GM12874 (cell line): ENCODE measurements at regions not wholly inside any gene's neighbourhood (a gene's known extent, or its start where the extent isn't known, plus 50 kb on each side); places are given as distances from the start of the nearest gene placed in this dataset.

Experiments
- TF ChIP-seq, protein P1 (sequence below): IDR thresholded peaks from 2 replicates; pipeline ENCODE4 v1.5.1; 2011; ENCODE audit warnings: low read depth, mild to moderate bottlenecking, control low read depth, low read length, moderate library complexity; ENCODE audit not compliant: insufficient read depth

DNA sequence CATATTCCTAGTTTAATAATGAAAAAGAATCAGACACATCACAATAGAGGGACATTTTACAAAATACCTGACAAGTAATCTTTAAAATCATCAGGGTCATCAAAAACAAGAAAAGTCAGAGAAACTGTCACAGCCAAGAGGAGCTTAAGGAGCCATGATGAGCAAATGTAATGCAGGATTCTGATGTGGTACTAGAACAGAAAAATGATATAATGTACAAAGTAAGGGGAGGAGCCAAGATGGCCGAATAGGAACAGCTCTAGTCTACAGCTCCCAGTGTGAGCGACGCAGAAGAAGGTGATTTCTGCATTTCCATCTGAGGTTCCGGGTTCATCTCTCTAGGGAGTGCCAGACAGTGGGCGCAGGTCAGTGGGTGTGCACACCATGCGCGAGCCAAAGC lies 198.0 kb upstream of the FAT3 start:
- TF ChIP-seq, protein P1, sequence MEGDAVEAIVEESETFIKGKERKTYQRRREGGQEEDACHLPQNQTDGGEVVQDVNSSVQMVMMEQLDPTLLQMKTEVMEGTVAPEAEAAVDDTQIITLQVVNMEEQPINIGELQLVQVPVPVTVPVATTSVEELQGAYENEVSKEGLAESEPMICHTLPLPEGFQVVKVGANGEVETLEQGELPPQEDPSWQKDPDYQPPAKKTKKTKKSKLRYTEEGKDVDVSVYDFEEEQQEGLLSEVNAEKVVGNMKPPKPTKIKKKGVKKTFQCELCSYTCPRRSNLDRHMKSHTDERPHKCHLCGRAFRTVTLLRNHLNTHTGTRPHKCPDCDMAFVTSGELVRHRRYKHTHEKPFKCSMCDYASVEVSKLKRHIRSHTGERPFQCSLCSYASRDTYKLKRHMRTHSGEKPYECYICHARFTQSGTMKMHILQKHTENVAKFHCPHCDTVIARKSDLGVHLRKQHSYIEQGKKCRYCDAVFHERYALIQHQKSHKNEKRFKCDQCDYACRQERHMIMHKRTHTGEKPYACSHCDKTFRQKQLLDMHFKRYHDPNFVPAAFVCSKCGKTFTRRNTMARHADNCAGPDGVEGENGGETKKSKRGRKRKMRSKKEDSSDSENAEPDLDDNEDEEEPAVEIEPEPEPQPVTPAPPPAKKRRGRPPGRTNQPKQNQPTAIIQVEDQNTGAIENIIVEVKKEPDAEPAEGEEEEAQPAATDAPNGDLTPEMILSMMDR, result no peak

DNA sequence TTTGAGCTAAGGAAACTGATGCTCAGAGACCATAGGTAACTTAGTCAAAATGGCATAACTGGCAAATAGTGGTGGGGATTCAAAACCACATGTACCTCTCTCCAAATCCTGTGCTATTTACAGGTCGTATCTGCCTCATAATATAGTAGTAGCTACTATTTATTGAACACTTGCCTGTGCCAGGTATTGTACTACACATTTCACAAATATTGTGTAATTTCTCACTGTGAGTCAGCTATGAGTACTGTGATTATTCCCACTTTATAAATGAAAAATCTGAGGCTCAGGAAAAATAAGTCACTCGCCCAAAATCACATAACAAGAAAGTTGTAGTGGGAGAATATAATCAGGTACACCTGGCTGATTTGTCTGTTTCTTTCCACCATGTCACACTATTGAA lies 199.8 kb upstream of the FAT3 start:
- TF ChIP-seq, protein P1, result no peak

DNA sequence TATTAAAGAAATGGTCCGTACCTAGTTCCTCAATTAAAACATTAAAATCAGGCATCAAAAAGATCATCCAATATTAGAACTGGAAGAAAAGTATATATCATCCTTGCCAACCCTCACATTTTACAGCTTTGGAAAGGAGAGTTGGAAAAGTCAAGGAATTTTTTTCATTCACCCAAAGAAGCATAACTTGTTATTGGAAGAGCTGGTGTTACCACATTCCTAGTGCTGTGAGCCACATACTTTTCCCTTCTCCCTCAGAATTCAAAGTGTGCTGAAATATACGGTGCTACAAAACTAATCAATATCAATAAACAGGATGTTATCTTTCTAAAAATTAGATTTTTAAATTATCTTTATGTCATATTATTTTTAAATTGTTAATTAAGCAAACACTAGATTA lies 202.1 kb upstream of the FAT3 start:
- TF ChIP-seq, protein P1, result no peak

DNA sequence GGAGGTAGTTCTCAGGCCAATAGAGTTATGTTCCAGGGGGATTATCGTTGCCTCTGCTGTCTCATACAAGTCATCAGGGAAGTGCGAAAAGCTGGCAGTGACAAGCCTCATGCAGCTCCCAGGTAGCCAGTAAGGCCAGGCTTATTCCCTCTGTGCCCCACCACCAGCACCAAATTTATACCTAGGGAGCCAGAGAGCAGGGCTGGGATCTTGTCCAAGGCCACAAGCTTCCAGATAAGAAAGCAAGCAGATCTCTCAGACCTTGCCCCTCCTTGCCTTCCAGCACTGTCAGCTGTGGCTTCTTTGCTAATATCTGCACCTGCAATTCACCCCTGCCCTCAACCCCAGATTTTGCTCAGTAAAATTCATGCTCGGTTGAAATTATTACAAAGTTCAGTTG lies 206.3 kb upstream of the FAT3 start:
- TF ChIP-seq, protein P1, result no peak

DNA sequence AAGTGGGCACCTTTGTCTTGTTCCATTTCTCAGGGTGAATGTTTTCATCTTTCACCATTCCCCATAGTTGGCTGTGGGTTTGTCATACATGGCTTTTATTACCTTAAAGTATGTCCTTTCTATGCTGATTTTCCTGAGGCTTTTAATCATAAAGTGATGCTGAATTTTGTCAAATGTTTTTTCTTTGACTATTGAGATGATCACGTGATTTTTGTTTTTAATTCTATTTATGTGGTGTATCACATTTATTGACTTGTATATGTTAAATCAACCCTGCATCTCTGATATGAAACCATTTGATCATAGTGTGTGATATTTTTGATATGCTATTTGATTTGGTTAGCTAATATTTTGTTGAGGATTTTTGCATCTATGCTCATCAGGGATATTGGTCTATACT lies 216.4 kb upstream of the FAT3 start:
- TF ChIP-seq, protein P1, result no peak

DNA sequence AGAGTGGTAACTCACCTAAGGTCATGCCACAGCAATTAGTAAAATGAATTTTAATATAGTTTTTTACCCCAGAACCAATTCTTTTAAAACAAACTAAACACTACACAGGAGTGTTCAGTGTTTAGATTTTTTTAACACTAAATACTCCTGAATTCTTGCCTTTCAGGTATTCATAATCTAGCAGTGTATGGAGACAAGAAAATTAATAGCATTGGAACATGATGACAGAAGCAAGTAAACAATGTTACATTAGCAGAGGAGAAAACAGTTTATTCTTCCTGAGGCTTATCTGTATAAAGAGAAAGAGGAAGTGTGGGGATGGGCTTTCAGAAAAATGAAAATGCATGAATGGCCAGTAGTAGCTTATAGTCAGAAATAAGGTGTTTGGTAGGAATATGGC lies 222.1 kb upstream of the FAT3 start:
- TF ChIP-seq, protein P1, result no peak

DNA sequence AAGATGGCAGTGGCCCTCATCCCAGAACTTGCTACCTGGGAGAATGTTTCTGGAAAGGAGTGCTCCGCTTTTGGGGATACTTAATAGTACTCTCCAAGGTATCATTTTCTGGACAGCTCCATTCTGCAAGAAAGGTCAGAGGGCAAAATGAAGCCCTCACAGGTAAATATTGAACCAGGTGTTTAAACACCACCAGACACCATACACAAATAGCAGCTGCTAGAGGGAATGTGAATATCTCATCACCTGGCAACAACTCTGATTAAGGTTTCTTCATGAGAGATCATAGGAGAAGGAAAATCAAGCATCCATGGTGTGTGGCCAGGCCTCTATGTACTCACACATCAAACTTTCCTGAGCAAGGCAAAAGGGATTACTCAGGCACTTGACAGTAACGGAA lies 226.1 kb upstream of the FAT3 start:
- TF ChIP-seq, protein P1, result no peak

DNA sequence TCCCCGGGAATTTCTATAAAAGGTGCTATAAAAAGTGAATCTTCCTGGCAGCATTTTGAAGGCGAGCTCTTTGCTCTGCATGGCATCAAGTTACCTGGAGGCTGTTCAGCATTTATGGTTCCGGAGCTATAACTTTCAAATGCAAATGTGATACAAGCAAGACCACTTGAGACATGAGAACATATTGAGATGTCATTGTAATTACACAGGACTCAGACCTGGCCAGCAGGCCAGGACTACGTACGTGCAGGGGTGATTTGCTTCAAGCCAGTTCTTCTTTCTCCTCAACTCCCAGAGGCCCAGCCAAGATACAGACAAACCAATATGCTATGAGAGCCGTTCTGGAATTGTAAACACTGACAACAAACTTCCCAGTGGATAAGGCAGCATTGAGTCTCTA lies 227.4 kb upstream of the FAT3 start:
- TF ChIP-seq, protein P1, result no peak
